Mesenchymal stem cell (in vitro differentiated cells and primary cell): ENCODE measurements at regions not wholly inside any gene's neighbourhood (a gene's known extent, or its start where the extent isn't known, plus 50 kb on each side); places are given as distances from the start of the nearest gene placed in this dataset.

Experiments used
- DNase-seq: peaks from one replicate; pipeline ENCODE4 v3.0.0-alpha.2; 2013
- H2AFZ ChIP-seq: one replicate; pipeline ENCODE4 v1.6.1; 2013; ENCODE audit warnings: low read depth, mild to moderate bottlenecking, control low read depth, inconsistent platforms, low read length, moderate library complexity
- H2AK5ac ChIP-seq: 2 replicates; pipeline ENCODE4 v1.6.1; 2013; ENCODE audit warnings: low read length, moderate library complexity, mild to moderate bottlenecking, inconsistent platforms; ENCODE audit not compliant: severe bottlenecking
- H2BK120ac ChIP-seq: one replicate; pipeline ENCODE4 v1.6.1; 2013; ENCODE audit warnings: low read depth, mild to moderate bottlenecking, inconsistent platforms, low read length, moderate library complexity
- H2BK12ac ChIP-seq, 2 experiments: one replicate each; pipeline ENCODE4 v1.6.1; 2013; ENCODE audit warnings: inconsistent platforms in 2 of 2, low read length in 2 of 2, mild to moderate bottlenecking in 2 of 2, moderate library complexity in 2 of 2, control low read depth in 1 of 2
- H2BK15ac ChIP-seq: one replicate; pipeline ENCODE4 v1.6.1; 2013; ENCODE audit warnings: mild to moderate bottlenecking, low read depth, inconsistent platforms; ENCODE audit not compliant: poor library complexity, severe bottlenecking
- H2BK5ac ChIP-seq: 2 replicates; pipeline ENCODE4 v1.6.1; 2013; ENCODE audit warnings: low read depth, mild to moderate bottlenecking, low read length, control low read depth, inconsistent platforms; ENCODE audit not compliant: poor library complexity, severe bottlenecking
- H3K14ac ChIP-seq, 2 experiments: one replicate each; pipeline ENCODE4 v1.6.1; 2013; ENCODE audit warnings: inconsistent platforms in 2 of 2, low read length in 2 of 2, control low read depth in 1 of 2, mild to moderate bottlenecking in 1 of 2, moderate library complexity in 1 of 2
- H3K18ac ChIP-seq, 2 experiments: one replicate each; pipeline ENCODE4 v1.6.1; 2013; ENCODE audit warnings: inconsistent platforms in 2 of 2, low read length in 2 of 2, control low read depth in 1 of 2, low read depth in 1 of 2, mild to moderate bottlenecking in 1 of 2
- H3K23ac ChIP-seq, 2 experiments: one replicate each; pipeline ENCODE4 v1.6.1; 2013; ENCODE audit warnings: inconsistent platforms in 2 of 2, low read length in 2 of 2, mild to moderate bottlenecking in 2 of 2, moderate library complexity in 2 of 2, control low read depth in 1 of 2
- H3K27ac ChIP-seq: 2 replicates; pipeline ENCODE4 v1.5.1; 2013; ENCODE audit warnings: mild to moderate bottlenecking, moderate library complexity, low read length, control low read depth, inconsistent platforms; ENCODE audit not compliant: poor library complexity, severe bottlenecking
- H3K27me3 ChIP-seq, 2 experiments: 2 replicates each; pipeline versions ENCODE4 v1.6.1 to v1.7.0; 2013; ENCODE audit warnings: low read length in 2 of 2, mild to moderate bottlenecking in 2 of 2, moderate library complexity in 2 of 2, control low read depth in 1 of 2, inconsistent platforms in 1 of 2; ENCODE audit not compliant: control insufficient read depth in 1 of 2, insufficient read depth in 1 of 2
- H3K36me3 ChIP-seq, 2 experiments: 2 replicates each; pipeline versions ENCODE4 v1.6.1 to v1.7.0; 2013; ENCODE audit warnings: low read length in 2 of 2, control low read depth in 1 of 2, inconsistent platforms in 1 of 2, low read depth in 1 of 2, mild to moderate bottlenecking in 1 of 2; ENCODE audit not compliant: insufficient read depth in 2 of 2, control insufficient read depth in 1 of 2
- H3K4ac ChIP-seq, 2 experiments: one replicate each; pipeline ENCODE4 v1.6.1; 2013; ENCODE audit warnings: inconsistent platforms in 2 of 2, low read length in 2 of 2, mild to moderate bottlenecking in 2 of 2, moderate library complexity in 2 of 2, control low read depth in 1 of 2, low read depth in 1 of 2
- H3K4me1 ChIP-seq: 2 replicates; pipeline ENCODE4 v1.6.1; 2013; ENCODE audit warnings: low read depth, low read length, control low read depth; ENCODE audit not compliant: control insufficient read depth, insufficient read depth
- H3K4me2 ChIP-seq: 2 replicates; pipeline ENCODE4 v1.6.1; 2013; ENCODE audit warnings: low read length, mild to moderate bottlenecking, inconsistent platforms; ENCODE audit not compliant: poor library complexity, severe bottlenecking
- H3K4me3 ChIP-seq, 2 experiments: 2 replicates each; pipeline versions ENCODE4 v1.5.1 to v1.7.0; 2013; ENCODE audit warnings: low read length in 2 of 2, mild to moderate bottlenecking in 2 of 2, control low read depth in 1 of 2, low read depth in 1 of 2; ENCODE audit not compliant: insufficient read depth in 1 of 2
- H3K79me1 ChIP-seq: replicated peaks from 2 replicates; pipeline ENCODE4 v1.6.1; 2013; ENCODE audit warnings: mild to moderate bottlenecking, control low read depth, low read length, inconsistent platforms; ENCODE audit not compliant: poor library complexity, severe bottlenecking
- H3K9ac ChIP-seq: 2 replicates; pipeline ENCODE4 v1.7.0; 2013; ENCODE audit warnings: mild to moderate bottlenecking, low read length, moderate library complexity
- H3K9me3 ChIP-seq: 2 replicates; pipeline ENCODE4 v1.7.0; 2013; ENCODE audit warnings: mild to moderate bottlenecking, low read length; ENCODE audit not compliant: control insufficient read depth
- H4K8ac ChIP-seq: one replicate; pipeline ENCODE4 v1.6.1; 2013; ENCODE audit warnings: inconsistent platforms, mild to moderate bottlenecking, low read length, moderate library complexity
- H4K91ac ChIP-seq: one replicate; pipeline ENCODE4 v1.6.1; 2013; ENCODE audit warnings: mild to moderate bottlenecking, low read length, inconsistent platforms
- WGBS: methylation state at CpG from one replicate; pipeline ENCODE4 v1.1.7; 2013; ENCODE audit warnings: mixed read lengths; 5-methylcytosine and 5-hydroxymethylcytosine counted together

DNA sequence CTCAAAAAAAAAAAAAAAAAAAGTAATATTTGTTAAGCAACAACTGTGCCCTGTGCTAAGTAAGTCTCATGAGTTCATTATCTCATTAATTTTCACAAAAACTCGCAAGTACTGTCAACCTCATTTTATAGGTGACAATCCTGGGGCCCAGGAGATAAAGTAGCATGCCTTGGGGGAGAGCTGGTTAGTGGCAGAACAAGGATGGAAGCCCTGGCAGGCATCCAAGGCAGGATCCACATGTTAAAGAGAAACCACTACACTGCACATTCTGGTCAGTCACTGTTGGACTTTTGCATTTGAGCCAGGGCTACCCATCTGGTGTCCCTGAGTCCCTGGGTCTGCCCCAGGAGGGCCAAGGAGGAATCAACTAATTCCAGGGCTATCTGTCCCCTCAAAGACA lies 54.6 kb downstream of the ZFP36L2 start:
- Histone ChIP-seq H3K79me1 (no peaks in the 10 kb centered on the region), H3K4ac (no peak overlapping the region), H4K8ac (no peak overlapping the region), H2BK15ac (no peak overlapping the region), H3K14ac (no peak overlapping the region), H3K4me3 (no peak overlapping the region), H3K4me2 (no peak overlapping the region), H3K9ac (no peak overlapping the region), H3K27ac (peak overlapping the region; percentile 23), H2AK5ac (peak overlapping the region; percentile 9), H3K23ac (no peak overlapping the region), H2BK5ac (no peak overlapping the region), H3K4me1 (peaks cover 30% of the 10 kb centered on the region), H2BK120ac (no peak overlapping the region), H2BK12ac (peak overlapping the region in 1 of 2 experiments; percentile 33), H2AFZ (no peak overlapping the region), H3K36me3 (no peaks in the 10 kb centered on the region), H3K18ac (peak overlapping the region in 1 of 2 experiments; percentile 77), H3K9me3 (peaks cover 24% of the 10 kb centered on the region), H3K27me3 (no peaks in the 10 kb centered on the region), H4K91ac (no peak overlapping the region)
- 67% methylated on average over 1 of the region's 1 CpG for WGBS
- DNase-seq, result peak; percentile 73

DNA sequence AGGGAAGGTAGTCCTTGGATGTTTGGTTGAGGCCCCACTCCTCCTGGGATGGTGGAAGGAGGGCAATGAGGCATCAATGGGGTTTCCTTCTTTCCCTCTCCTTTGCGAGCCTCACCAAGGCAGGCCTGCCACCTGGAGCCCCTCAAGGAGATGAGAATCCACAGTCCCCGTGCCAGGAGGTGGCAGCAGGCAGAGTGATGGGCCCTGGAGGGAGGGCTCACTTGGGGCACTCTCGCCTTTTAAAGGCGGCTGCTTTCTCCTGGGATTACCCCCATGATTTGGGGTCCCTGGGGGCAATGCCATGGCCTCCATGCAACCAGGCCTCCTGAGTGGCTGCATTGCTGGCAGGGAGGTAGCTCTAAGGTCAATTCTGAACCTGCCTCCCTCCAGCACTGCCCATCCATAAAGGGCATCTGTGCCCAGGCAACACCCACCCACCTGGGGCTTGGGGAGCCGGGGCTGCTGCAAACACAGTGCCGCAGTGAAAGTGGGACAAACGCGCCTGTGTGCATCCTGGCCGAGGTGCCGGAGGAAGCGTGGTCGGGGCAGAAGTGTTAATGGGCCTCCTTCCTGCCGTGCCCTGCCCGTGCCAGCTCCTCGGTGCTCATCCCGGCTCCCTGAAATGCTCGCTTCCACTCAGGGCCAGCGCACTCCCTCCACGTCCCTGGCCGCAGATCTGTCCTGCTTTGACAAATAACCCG lies 55.9 kb downstream of the ZFP36L2 start:
- DNase-seq, result no peak
- Histone ChIP-seq H3K4me1 (peaks cover 30% of the 10 kb centered on the region), H3K9ac (no peak overlapping the region), H4K91ac (peak overlapping the region; percentile 72), H3K4me3 (no peak overlapping the region), H2BK15ac (peak overlapping the region; percentile 88), H3K14ac (peak overlapping the region in 1 of 2 experiments; percentile 4), H3K36me3 (no peaks in the 10 kb centered on the region), H3K27ac (no peak overlapping the region), H3K23ac (no peak overlapping the region), H2BK120ac (no peak overlapping the region), H2AFZ (no peak overlapping the region), H3K18ac (peak overlapping the region in 1 of 2 experiments; percentile 63), H2BK12ac (peak overlapping the region; percentile 49 to 59), H2BK5ac (no peak overlapping the region), H3K27me3 (no peaks in the 10 kb centered on the region), H3K9me3 (peaks cover 17% of the 10 kb centered on the region), H3K4me2 (no peak overlapping the region), H3K79me1 (no peaks in the 10 kb centered on the region), H4K8ac (no peak overlapping the region), H3K4ac (no peak overlapping the region), H2AK5ac (peak overlapping the region; percentile 94)
- 95% methylated on average over 21 of the region's 21 CpGs for WGBS

DNA sequence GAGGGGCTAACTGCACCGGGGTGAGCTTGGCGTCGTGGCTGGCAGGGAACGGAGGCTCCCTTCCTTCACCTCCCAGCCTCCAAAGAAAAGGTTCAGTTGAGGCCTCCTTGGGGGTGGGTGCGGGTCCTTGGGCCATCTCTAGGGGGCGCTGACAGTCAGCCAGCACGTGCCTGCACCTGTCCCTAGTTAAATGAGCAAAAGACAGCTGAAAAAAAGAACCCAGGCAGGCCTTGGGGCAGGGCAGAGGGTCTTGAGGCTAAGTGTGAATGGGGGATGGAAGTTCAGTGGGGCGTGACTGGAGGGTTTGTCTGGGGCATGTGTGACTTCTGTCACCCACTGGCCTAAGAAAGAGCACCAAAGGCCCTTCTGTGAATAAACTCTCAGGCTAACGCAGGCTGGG lies 56.4 kb downstream of the ZFP36L2 start:
- Histone ChIP-seq H2BK120ac (no peak overlapping the region), H3K79me1 (no peaks in the 10 kb centered on the region)

DNA sequence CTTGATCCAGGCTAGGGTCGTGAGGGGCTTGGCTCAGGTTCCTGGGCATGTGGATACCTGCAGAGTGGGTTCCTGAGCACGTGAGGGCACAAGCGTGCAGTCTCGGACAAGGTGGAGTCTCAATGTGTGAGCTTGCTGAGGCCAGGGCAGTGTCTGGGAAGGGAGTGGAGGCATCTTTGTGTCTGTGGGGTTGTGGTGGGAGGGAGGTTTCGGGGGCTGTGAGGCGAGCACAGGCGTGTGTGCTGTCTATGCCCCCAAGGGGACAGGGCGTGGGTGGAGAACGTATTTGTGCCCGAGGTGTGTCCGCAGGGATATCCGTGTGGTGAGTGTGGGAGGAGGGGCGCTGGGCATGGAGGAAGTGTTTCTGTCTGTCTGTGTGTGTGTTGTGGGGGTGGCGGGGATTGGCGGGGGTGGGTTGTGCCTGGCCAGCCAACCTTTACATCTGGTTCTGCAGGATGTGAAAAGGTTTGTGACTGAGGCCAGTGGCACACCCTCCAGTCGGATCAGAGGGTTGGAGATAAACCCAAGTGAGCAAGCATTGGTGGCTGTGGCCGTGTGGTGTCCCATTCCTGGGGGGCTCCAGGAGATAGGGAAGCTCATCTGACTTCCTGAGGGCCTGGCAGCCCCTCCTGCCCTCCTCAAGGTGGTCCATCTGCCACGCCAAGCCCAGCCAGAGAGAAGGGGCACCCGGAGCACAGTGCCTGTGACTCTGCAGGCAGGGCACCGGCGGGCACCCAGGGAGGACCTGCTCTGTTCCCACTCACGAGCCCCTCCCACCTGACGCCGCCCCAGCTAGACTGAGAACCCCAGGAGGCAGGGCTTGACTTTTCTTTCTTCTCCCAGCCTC lies 57.1 kb downstream of the ZFP36L2 start:
- H3K27me3 ChIP-seq, result no peaks in the 10 kb centered on the region
- no peak for DNase-seq
- peak overlapping the region; percentile 64 to 93 for H2BK12ac ChIP-seq
- peak overlapping the region; percentile 41 for H3K9ac ChIP-seq
- H3K14ac ChIP-seq, result peak overlapping the region in 1 of 2 experiments; percentile 63
- H3K23ac ChIP-seq, result peak overlapping the region in 1 of 2 experiments; percentile 34
- peaks cover 30% of the 10 kb centered on the region for H3K4me1 ChIP-seq
- H3K27ac ChIP-seq, result peak overlapping the region; percentile 55
- peak overlapping the region; percentile 88 to 96 for H3K18ac ChIP-seq
- 88% methylated on average over 24 of the region's 24 CpGs for WGBS
- peak overlapping the region; percentile 91 for H2AK5ac ChIP-seq
- no peak overlapping the region for H3K4me2 ChIP-seq
- H2BK5ac ChIP-seq, result no peak overlapping the region
- H3K4ac ChIP-seq, result peak overlapping the region; percentile 84 to 89
- peak overlapping the region; percentile 32 for H2AFZ ChIP-seq
- no peaks in the 10 kb centered on the region for H3K36me3 ChIP-seq
- H2BK15ac ChIP-seq, result peak overlapping the region; percentile 57
- H3K9me3 ChIP-seq, result peaks cover 5% of the 10 kb centered on the region
- H3K79me1 ChIP-seq, result no peaks in the 10 kb centered on the region
- H4K8ac ChIP-seq, result peak overlapping the region; percentile 89
- H4K91ac ChIP-seq, result peak overlapping the region; percentile 95
- H3K4me3 ChIP-seq, result no peak overlapping the region
- H2BK120ac ChIP-seq, result peak overlapping the region; percentile 73

More for the DNA sequence above, 56.4 kb downstream of the ZFP36L2 start:
- Histone ChIP-seq H3K4me3 (no peak overlapping the region), H2AFZ (no peak overlapping the region), H3K4ac (peak overlapping the region in 1 of 2 experiments; percentile 41), H3K23ac (no peak overlapping the region), H4K8ac (no peak overlapping the region), H3K27ac (no peak overlapping the region), H3K4me1 (peaks cover 30% of the 10 kb centered on the region), H3K9me3 (peaks cover 12% of the 10 kb centered on the region), H2BK5ac (no peak overlapping the region), H4K91ac (no peak overlapping the region), H3K14ac (no peak overlapping the region), H3K9ac (no peak overlapping the region), H2BK12ac (peak overlapping the region in 1 of 2 experiments; percentile 59), H2AK5ac (peak overlapping the region; percentile 7), H3K18ac (peak overlapping the region in 1 of 2 experiments; percentile 88), H2BK15ac (peak overlapping the region; percentile 33), H3K36me3 (no peaks in the 10 kb centered on the region), H3K4me2 (no peak overlapping the region), H3K27me3 (no peaks in the 10 kb centered on the region)
- DNase-seq, result no peak
- 65% methylated on average over 9 of the region's 9 CpGs for WGBS
